Tibial artery (tissue), 4 donors: ENCODE measurements at regions not wholly inside any gene's neighbourhood (a gene's known extent, or its start where the extent isn't known, plus 50 kb on each side); places are given as distances from the start of the nearest gene placed in this dataset.

Experiments
- DNase-seq, 2 donors: peaks; one replicate each; pipeline ENCODE4 v3.0.0-alpha.2; 2019
- H3K27ac ChIP-seq, 2 donors: fragments of 200-600 bp; sonication (generic) in 1 of 2; 1 replicate in 1 of 2; 2 replicates in 1 of 2; pipeline ENCODE4 v1.5.1; 2018 to 2019; ENCODE audit warnings: mild to moderate bottlenecking in 1 of 2
- H3K27me3 ChIP-seq, 2 donors: fragments of 200-600 bp; sonication (generic) in 1 of 2; one replicate each; pipeline versions ENCODE4 v1.5.1 to v1.6.0; 2016 to 2019
- H3K36me3 ChIP-seq, 3 donors: fragments of 200-600 bp; sonication (generic) in 2 of 3; one replicate each; pipeline ENCODE4 v1.5.1; 2016 to 2019; ENCODE audit warnings: mild to moderate bottlenecking in 2 of 3
- H3K4me1 ChIP-seq, 4 donors: fragments of 200-600 bp; sonication (generic) in 2 of 4; 1 replicate in 3 of 4; 2 replicates in 1 of 4; pipeline ENCODE4 v1.5.1; 2016 to 2019
- H3K4me3 ChIP-seq, 2 donors: fragments of 200-600 bp; sonication (generic) in 1 of 2; 1 replicate in 1 of 2; 2 replicates in 1 of 2; pipeline ENCODE4 v1.5.1; 2018 to 2019; ENCODE audit warnings: mild to moderate bottlenecking in 2 of 2
- H3K9me3 ChIP-seq, 3 donors: fragments of 200-600 bp; sonication (generic) in 1 of 3; one replicate each; pipeline ENCODE4 v1.5.1; 2016 to 2019
- intact Hi-C: fragments of 100-400 bp; cut with DNase I; formaldehyde crosslinking; loops from one replicate; pipeline ENCODE4 v1.15.0; 2023; ENCODE audit warnings: low total_unique reads
- TF ChIP-seq, protein P1 (sequence below), 2 experiments: fragments of 200-600 bp in 1 of 2; fragments of 450-650 bp in 1 of 2; IDR thresholded peaks; one replicate each; pipeline ENCODE4 v1.5.1; 2017 to 2019; ENCODE audit warnings: antibody characterized with exemption in 2 of 2, mild to moderate bottlenecking in 1 of 2, moderate library complexity in 1 of 2

DNA sequence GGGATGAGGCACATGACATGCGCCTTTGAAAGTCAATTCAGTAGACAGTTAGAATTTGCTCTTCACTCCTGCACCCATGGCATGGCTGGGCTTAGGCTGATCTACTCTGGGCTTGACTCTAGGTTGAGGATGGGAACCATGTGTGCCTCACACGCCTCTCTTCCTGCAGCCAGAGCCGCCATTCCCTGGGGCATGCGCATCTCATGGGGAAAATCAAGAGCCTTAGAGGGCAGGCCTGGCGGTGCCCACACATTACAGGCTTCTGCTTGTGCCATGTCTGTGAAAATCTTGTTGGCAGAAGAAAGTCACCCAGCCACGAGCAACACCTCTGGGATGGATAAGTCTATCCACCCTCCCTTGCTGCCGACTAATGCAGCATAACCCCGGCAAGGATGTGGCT lies 808.5 kb downstream of the CDH9 start:
- Histone ChIP-seq H3K27ac (no peak overlapping the region), H3K4me3 (no peak overlapping the region), H3K9me3 (no peaks in the 10 kb centered on the region), H3K4me1 (no peaks in the 10 kb centered on the region), H3K27me3 (no peaks in the 10 kb centered on the region), H3K36me3 (no peaks in the 10 kb centered on the region)
- intact Hi-C loops, result no loop called here
- TF ChIP-seq, protein P1, sequence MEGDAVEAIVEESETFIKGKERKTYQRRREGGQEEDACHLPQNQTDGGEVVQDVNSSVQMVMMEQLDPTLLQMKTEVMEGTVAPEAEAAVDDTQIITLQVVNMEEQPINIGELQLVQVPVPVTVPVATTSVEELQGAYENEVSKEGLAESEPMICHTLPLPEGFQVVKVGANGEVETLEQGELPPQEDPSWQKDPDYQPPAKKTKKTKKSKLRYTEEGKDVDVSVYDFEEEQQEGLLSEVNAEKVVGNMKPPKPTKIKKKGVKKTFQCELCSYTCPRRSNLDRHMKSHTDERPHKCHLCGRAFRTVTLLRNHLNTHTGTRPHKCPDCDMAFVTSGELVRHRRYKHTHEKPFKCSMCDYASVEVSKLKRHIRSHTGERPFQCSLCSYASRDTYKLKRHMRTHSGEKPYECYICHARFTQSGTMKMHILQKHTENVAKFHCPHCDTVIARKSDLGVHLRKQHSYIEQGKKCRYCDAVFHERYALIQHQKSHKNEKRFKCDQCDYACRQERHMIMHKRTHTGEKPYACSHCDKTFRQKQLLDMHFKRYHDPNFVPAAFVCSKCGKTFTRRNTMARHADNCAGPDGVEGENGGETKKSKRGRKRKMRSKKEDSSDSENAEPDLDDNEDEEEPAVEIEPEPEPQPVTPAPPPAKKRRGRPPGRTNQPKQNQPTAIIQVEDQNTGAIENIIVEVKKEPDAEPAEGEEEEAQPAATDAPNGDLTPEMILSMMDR (IDR thresholded peaks at IDR 0.05), result no peak
- no peak for DNase-seq

GRCh38 chr5:26227245-26227644 lies 811.1 kb downstream of the CDH9 start:
- H3K4me3 ChIP-seq, result no peak overlapping the region
- no peaks in the 10 kb centered on the region for H3K4me1 ChIP-seq
- no peaks in the 10 kb centered on the region for H3K9me3 ChIP-seq
- H3K36me3 ChIP-seq, result no peaks in the 10 kb centered on the region
- no peak overlapping the region for H3K27ac ChIP-seq
- TF ChIP-seq, protein P1 (IDR thresholded peaks at IDR 0.05), result no peak
- intact Hi-C loops, result no loop called here
- no peak for DNase-seq
- H3K27me3 ChIP-seq, result no peaks in the 10 kb centered on the region

- no peaks in the 10 kb centered on the region for H3K9me3 ChIP-seq
- intact Hi-C loops, result no loop called here
- no peaks in the 10 kb centered on the region for H3K4me1 ChIP-seq
- H3K27me3 ChIP-seq, result no peaks in the 10 kb centered on the region
- no peak overlapping the region for H3K27ac ChIP-seq
- TF ChIP-seq, protein P1 (IDR thresholded peaks at IDR 0.05), result no peak
- no peak overlapping the region for H3K4me3 ChIP-seq
- no peak for DNase-seq
- no peaks in the 10 kb centered on the region for H3K36me3 ChIP-seq
Observed at GRCh38 chr5:26205121-26205520, 833.3 kb downstream of the CDH9 start.

- Histone ChIP-seq H3K4me1 (no peaks in the 10 kb centered on the region), H3K36me3 (no peaks in the 10 kb centered on the region), H3K27me3 (no peaks in the 10 kb centered on the region), H3K27ac (no peak overlapping the region), H3K9me3 (no peaks in the 10 kb centered on the region), H3K4me3 (no peak overlapping the region)
- intact Hi-C loops, result no loop called here
- TF ChIP-seq, protein P1 (IDR thresholded peaks at IDR 0.05), result no peak
- no peak for DNase-seq
Observed at GRCh38 chr5:26193626-26194025, 844.8 kb downstream of the CDH9 start.

GRCh38 chr5:26192486-26192885 lies 845.9 kb downstream of the CDH9 start:
- intact Hi-C loops, result no loop called here
- Histone ChIP-seq H3K36me3 (no peaks in the 10 kb centered on the region), H3K27ac (no peak overlapping the region), H3K27me3 (no peaks in the 10 kb centered on the region), H3K4me1 (no peaks in the 10 kb centered on the region), H3K9me3 (no peaks in the 10 kb centered on the region), H3K4me3 (no peak overlapping the region)
- TF ChIP-seq, protein P1 (IDR thresholded peaks at IDR 0.05), result no peak
- DNase-seq, result no peak

DNA sequence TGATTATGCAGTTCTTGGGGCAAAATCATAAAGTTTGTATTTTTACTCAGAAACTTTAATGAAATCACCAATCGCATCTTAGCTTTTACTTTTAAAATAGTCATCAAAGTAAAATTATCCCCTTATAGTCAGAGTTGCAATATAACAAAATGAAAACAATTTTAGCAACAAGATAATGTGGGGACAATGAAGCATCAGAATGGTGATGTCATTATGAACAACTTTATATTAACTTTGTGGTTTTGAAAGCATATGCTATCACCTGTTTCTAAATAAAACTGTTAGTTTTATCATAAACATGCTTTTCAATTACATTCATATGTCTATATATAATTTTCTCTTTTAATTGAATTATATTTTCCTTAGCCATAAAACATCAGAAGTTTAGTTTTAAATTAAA lies 856.8 kb downstream of the CDH9 start:
- Histone ChIP-seq H3K4me3 (no peak overlapping the region), H3K36me3 (no peaks in the 10 kb centered on the region), H3K27me3 (no peaks in the 10 kb centered on the region), H3K4me1 (no peaks in the 10 kb centered on the region), H3K27ac (no peak overlapping the region), H3K9me3 (no peaks in the 10 kb centered on the region)
- intact Hi-C loops, result no loop called here
- TF ChIP-seq, protein P1 (IDR thresholded peaks at IDR 0.05), result no peak
- no peak for DNase-seq
